Skin epidermis (tissue), 12 donors: ENCODE measurements at regions not wholly inside any gene's neighbourhood (a gene's known extent, or its start where the extent isn't known, plus 50 kb on each side); places are given as distances from the start of the nearest gene placed in this dataset.
"Not testable (repeated sequence)": the region's sequence is repeated elsewhere in the genome, so short reads cannot be mapped to it uniquely, and the experiment has no call there.

ENCODE experiments used
- H3K27ac ChIP-seq, 21 experiments: fragments of 200-600 bp; sonication (generic) in 11 of 21; one replicate each; pipeline ENCODE4 v1.5.0; 2020; ENCODE audit warnings: mild to moderate bottlenecking in 3 of 21, inconsistent platforms in 2 of 21, moderate library complexity in 2 of 21
- H3K4me3 ChIP-seq, 7 experiments: fragments of 200-600 bp; sonication (generic) in 2 of 7; one replicate each; pipeline ENCODE4 v1.5.0; 2020; ENCODE audit warnings: inconsistent platforms in 2 of 7, mild to moderate bottlenecking in 2 of 7, moderate library complexity in 1 of 7

DNA sequence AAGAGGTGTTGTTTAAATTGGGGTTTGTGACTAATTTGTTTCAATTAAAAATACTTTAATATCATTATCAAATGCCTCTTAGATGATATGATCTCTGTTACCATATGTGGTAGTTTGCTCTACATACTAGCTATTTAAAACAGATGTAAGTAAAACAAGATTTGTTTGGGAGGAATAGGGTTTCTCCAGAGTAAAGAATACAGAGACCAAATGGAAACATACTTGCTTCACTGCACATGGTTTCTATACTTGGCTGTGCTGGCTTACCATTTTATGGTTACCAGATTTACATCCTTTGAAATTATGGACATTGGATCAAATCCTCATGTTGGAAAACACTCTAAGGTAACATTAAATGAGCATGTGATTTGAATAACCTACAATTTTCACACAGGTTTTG is 588.3 kb downstream of the CD109 start:
- H3K27ac ChIP-seq, result no peak overlapping the region
- H3K4me3 ChIP-seq, result no peak overlapping the region

DNA sequence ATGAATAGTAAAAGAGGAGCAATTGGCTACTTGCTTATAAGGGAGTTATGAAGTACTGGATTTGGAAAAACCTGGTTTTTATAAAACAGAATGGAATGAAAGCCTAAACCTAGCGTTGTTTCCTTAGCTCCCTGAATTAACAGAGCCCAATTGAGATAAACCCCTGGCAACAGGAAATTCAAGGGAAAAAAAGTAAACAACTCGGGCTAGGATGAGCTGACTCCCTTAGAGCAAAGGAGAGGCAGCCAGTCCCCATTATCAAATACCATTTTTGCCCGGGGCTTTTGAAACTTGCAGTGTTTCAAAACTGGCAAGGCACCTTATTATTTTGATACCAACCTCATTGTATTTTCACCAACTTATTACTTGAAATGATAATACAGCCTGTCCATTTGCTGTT is 587.5 kb downstream of the CD109 start:
- H3K27ac ChIP-seq, result no peak overlapping the region
- H3K4me3 ChIP-seq, result no peak overlapping the region

DNA sequence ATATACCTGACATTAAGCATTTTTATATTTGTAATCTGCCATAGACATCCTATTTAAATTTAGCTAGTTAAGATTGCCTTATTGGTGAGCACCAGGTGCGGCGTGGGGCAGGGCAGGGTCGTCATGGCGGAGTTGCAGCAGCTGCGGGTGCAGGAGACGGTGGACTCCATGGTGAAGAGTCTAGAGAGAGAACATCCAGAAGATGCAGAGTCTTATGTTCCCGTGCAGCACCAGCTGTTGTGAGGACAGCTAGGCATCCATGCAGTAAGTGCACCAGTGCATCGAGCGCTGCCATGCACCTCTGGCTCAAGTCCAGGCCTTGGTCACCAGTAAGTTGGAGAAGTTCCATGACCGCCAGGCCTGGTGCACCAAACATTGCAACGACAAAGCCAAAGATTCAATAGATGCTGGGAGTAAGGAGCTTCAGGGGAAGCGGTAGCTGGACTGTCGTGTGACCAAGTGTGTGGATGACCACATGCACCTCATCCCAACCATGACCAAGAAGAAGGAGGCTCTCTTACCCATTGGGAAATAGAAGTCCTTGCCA is 586.2 kb downstream of the CD109 start:
- no peak overlapping the region for H3K27ac ChIP-seq
- H3K4me3 ChIP-seq, result no peak overlapping the region

DNA sequence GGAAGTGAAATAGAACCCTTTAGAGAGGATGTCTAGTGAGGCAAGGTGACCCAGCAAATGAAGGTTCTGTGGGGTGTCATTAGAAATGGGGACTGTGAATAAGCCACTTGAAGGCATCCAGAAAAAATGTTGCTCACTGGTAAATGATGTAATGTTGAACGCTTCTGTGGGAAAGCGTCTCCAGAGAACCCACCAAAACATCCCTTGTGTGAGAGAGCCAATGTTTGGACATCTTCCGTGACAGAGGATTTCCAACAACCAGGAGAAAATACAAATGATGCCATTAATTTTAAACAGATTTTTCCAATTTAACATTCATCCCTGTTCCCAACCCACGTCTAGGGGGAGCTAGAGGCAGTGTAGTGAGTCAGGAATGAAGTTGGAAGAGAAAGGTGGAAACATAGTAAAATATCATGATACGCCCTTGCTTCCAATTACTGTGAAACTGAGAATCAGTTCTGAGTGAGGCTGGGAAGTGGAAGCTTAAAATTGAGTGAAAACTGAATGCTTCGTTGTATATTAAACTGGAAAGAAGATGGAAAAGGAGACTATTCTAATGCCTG is 584.2 kb downstream of the CD109 start:
- Histone ChIP-seq H3K27ac (no peak overlapping the region), H3K4me3 (no peak overlapping the region)

- H3K27ac ChIP-seq, result peak overlapping the region in 2 of 21 experiments; percentile 12 to 29
These were observed 581.8 kb downstream of the CD109 start for GRCh38 chr6:74277777-74278186.

DNA sequence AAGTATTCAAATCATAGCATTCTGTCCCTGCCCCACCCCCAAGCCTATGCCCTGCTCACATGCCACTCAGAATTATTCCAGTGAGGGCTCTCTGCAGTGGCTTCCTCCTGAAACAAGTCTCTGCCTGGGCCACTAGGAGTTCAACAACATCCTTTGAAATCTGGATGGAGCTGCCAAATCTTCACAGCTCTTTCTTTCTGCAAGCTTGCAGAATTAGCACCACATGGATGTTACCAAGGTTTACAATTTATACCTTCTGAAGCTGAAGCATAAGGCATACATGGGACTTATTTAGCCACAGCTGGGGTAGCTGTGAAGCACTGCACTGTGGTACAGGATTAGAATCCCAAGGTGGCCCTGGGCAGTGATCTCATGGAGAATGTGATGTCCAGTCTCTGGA is 577.5 kb downstream of the CD109 start:
- no peak overlapping the region for H3K4me3 ChIP-seq

More at GRCh38 chr6:74277777-74278186, 581.8 kb downstream of the CD109 start:
- no peak overlapping the region for H3K4me3 ChIP-seq

GRCh38 chr6:74269600-74269858 is 573.5 kb downstream of the CD109 start:
- H3K27ac ChIP-seq, result no peak overlapping the region

More for the DNA sequence above, 577.5 kb downstream of the CD109 start:
- no peak overlapping the region for H3K27ac ChIP-seq

GRCh38 chr6:74268815-74269599 is 573.0 kb downstream of the CD109 start:
- H3K4me3 ChIP-seq, result no peak overlapping the region
- H3K27ac ChIP-seq, result no peak overlapping the region

More at GRCh38 chr6:74269600-74269858, 573.5 kb downstream of the CD109 start:
- H3K4me3 ChIP-seq, result no peak overlapping the region

DNA sequence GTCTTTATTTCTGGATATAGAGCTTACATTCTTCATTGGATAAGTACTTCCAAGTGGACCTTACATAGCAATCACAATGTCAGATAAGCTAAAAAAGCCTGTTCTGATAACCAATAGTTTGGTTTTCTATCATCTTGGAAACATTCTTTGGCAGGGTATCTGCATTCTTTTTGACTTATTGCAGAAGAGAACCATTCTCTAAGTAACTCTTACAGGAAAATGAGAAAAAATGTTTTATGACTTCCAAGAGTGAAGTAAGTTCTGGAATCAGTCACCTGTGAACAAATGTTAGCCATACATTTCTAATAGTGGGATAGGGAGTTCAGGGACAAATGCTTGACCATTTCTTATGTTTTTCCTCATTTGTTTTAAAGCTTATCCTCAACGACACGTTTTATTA is 564.0 kb downstream of the CD109 start:
- H3K4me3 ChIP-seq, result no peak overlapping the region
- no peak overlapping the region for H3K27ac ChIP-seq

DNA sequence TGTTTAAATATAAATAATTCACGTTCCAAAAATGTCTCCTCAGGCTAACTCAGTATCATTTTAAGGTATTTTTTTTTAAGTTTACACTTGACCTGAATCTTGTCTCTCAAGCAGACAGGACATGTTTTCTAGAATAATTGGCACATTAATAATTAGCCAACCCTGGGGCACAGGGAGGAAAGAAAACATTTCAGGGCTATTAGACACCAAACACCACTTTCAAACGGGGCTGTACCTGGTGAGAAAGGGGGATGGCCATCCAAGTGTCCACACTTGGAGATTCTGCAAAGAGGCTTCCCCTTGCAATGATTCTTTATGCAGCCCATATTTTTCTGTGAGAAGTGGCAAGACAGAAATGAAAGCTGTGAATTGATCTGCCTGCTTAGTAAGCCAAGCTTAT is 560.8 kb downstream of the CD109 start:
- H3K4me3 ChIP-seq, result no peak overlapping the region
- H3K27ac ChIP-seq, result peak overlapping the region in 3 of 21 experiments; percentile 38 to 74 (median 45)

DNA sequence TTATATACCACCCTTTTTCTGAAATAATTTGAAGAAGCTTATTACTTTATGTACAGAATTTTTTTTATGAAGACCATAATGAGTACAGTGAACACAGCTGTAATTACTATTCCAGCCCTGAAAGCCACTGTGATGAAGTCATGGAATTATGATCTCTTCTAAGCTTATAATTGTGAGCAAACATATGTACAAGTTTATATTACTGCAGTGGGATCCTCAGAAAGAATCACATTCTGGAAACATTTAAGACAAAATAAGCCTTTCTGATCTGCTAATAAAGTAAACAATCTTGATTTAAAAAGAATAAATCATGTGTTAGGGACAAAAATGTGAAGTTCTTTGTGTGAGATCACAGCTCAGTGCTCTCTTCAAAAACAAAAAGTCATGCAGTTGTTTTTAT is 560.4 kb downstream of the CD109 start:
- Histone ChIP-seq H3K27ac (peak overlapping the region in 3 of 21 experiments; percentile 9 to 74 (median 38)), H3K4me3 (no peak overlapping the region)

DNA sequence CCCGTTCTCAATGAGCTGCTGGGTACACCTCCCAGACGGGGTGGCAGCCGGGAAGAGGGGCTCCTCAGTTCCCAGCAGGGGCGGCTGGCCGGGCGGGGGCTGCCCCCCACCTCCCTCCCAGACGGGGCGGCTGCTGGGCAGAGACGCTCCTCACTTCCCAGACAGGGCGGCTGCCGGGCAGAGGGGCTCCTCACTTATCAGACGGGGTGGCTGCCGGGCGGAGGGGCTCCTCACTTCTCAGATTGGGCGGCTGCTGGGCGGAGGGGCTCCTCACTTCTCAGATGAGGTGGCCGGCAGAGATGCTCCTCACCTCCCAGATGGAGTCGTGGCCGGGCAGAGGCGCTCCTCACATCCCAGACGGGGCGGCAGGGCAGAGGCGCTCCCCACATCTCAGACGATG is 559.0 kb downstream of the CD109 start:
- not testable (repeated sequence) for H3K4me3 ChIP-seq
- H3K27ac ChIP-seq, result peak overlapping the region in 2 of 21 experiments; percentile 29 to 74

DNA sequence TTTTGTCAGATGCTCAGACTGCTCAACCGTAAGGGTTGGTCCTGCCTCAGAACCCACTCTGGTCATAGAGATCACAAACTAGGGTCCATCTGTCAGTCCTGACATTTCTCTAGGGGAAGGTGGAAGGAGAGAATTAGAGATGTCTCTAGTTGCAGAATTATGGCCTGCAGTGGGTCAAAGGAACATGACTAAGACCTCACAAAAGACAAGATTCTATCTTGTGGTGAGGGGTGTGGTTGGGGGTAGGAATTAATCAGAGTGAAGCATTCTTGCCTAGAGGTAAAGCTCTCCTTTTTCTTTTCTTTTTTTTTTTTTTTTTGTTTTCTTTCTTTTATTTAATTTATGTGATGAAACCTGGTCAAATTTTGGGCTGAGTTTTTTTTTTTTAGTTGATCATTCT is 558.1 kb downstream of the CD109 start:
- H3K27ac ChIP-seq, H3K4me3 ChIP-seq: not testable (repeated sequence)

GRCh38 chr6:74253261-74253660 is 557.3 kb downstream of the CD109 start:
- Histone ChIP-seq H3K4me3 (no peak overlapping the region), H3K27ac (no peak overlapping the region)

- Histone ChIP-seq H3K4me3 (no peak overlapping the region), H3K27ac (no peak overlapping the region)
These were observed 554.3 kb downstream of the CD109 start for GRCh38 chr6:74250161-74250818.

DNA sequence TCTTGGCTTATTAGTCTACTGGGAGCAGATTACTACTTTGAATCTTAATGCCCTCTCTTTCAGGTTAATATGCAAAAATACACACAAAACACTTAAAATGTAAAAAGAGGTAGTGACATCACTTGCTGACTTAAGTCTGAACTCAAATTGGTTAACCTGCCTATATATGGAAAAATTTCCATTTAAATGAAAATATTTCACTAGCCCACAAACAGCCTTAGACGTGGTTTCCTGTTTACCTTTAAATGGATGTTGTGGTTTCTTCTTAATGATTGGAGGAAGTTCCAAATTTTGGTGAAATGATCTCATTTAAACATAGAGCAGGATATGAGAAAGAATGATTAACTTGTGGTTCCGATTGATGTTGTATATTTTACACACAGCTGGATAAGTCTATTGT is 553.7 kb downstream of the CD109 start:
- no peak overlapping the region for H3K27ac ChIP-seq
- no peak overlapping the region for H3K4me3 ChIP-seq

- no peak overlapping the region for H3K27ac ChIP-seq
These were observed 553.0 kb downstream of the CD109 start for GRCh38 chr6:74248966-74249365.

GRCh38 chr6:74222768-74223333 is 526.8 kb downstream of the CD109 start:
- H3K4me3 ChIP-seq, result no peak overlapping the region

More at GRCh38 chr6:74248966-74249365, 553.0 kb downstream of the CD109 start:
- H3K4me3 ChIP-seq, result no peak overlapping the region

GRCh38 chr6:74213995-74214394 is 518.0 kb downstream of the CD109 start:
- no peak overlapping the region for H3K4me3 ChIP-seq
- no peak overlapping the region for H3K27ac ChIP-seq

More at GRCh38 chr6:74222768-74223333, 526.8 kb downstream of the CD109 start:
- no peak overlapping the region for H3K27ac ChIP-seq

DNA sequence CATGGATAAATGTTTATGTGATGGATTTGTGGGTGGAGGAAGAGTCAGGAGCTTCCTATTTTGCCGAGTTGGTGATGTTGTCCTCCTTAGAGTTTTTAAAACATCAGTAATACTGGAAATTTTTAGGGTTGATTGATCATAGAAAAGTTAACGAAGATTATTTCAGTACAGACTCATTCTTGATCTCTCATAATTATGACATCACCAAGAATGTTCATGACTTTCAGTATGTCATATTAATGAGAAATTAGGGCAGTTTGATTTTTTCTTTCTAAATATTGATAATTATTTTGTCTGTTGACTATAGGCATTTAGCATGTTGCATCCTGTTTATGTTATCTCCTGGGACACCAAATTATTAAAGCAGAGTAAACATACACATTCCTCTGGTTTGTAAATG is 512.2 kb downstream of the CD109 start:
- Histone ChIP-seq H3K27ac (no peak overlapping the region), H3K4me3 (no peak overlapping the region)
